H9 (cell line): ENCODE measurements at regions not wholly inside any gene's neighbourhood (a gene's known extent, or its start where the extent isn't known, plus 50 kb on each side); places are given as distances from the start of the nearest gene placed in this dataset.
A peak's percentile ranks its signal among the peaks of the same experiment; 100 is the strongest.

ENCODE experiments used
- DNase-seq: peaks from one replicate; pipeline ENCODE4 v3.0.0-alpha.2; 2017
- H2AFZ ChIP-seq: one replicate; pipeline ENCODE4 v1.6.1; 2013; ENCODE audit warnings: mild to moderate bottlenecking, low read length, control low read depth, moderate library complexity
- H2AK5ac ChIP-seq: 2 replicates; pipeline ENCODE4 v1.6.1; 2013; ENCODE audit warnings: low read length, control low read depth, mixed read lengths; ENCODE audit not compliant: insufficient read length
- H2BK120ac ChIP-seq: one replicate; pipeline ENCODE4 v1.6.1; 2013; ENCODE audit warnings: low read depth, mild to moderate bottlenecking, low read length, control low read depth, inconsistent platforms; ENCODE audit not compliant: poor library complexity, severe bottlenecking
- H2BK12ac ChIP-seq: 2 replicates; pipeline ENCODE4 v1.6.1; 2013; ENCODE audit warnings: low read length, control low read depth, mixed read lengths, low read depth; ENCODE audit not compliant: insufficient read length
- H2BK15ac ChIP-seq: 2 replicates; pipeline ENCODE4 v1.6.1; 2013; ENCODE audit warnings: low read depth, low read length, control low read depth
- H2BK20ac ChIP-seq: one replicate; pipeline ENCODE4 v1.6.1; 2013; ENCODE audit warnings: low read depth, mild to moderate bottlenecking, low read length, control low read depth, inconsistent platforms; ENCODE audit not compliant: poor library complexity, severe bottlenecking
- H2BK5ac ChIP-seq: 2 replicates; pipeline ENCODE4 v1.6.1; 2013; ENCODE audit warnings: low read length, control low read depth, mixed read lengths; ENCODE audit not compliant: insufficient read length
- H3K14ac ChIP-seq: 2 replicates; pipeline ENCODE4 v1.6.1; 2013; ENCODE audit warnings: low read length, control low read depth; ENCODE audit not compliant: insufficient read depth
- H3K18ac ChIP-seq: 2 replicates; pipeline ENCODE4 v1.6.1; 2013; ENCODE audit warnings: low read depth, mild to moderate bottlenecking, mixed read lengths, low read length, control low read depth; ENCODE audit not compliant: insufficient read length
- H3K23ac ChIP-seq: 2 replicates; pipeline ENCODE4 v1.6.1; 2013; ENCODE audit warnings: low read length, control low read depth, mixed read lengths, low read depth; ENCODE audit not compliant: insufficient read length
- H3K23me2 ChIP-seq: 2 replicates; pipeline ENCODE4 v1.6.1; 2013; ENCODE audit warnings: low read depth, mild to moderate bottlenecking, mixed read lengths, low read length, control low read depth; ENCODE audit not compliant: insufficient read length, poor library complexity, severe bottlenecking
- H3K27ac ChIP-seq: 2 replicates; pipeline ENCODE4 v1.5.1; 2013; ENCODE audit warnings: low read length, control low read depth, mixed read lengths, low read depth; ENCODE audit not compliant: insufficient read length
- H3K27me3 ChIP-seq: 2 replicates; pipeline ENCODE4 v1.6.1; 2013; ENCODE audit warnings: low read length, control low read depth, inconsistent platforms; ENCODE audit not compliant: insufficient read depth
- H3K4ac ChIP-seq: 2 replicates; pipeline ENCODE4 v1.6.1; 2013; ENCODE audit warnings: low read depth, mild to moderate bottlenecking, control low read depth, inconsistent platforms, low read length, moderate library complexity
- H3K4me1 ChIP-seq: 2 replicates; pipeline ENCODE4 v1.6.1; 2013; ENCODE audit warnings: low read length, control low read depth, inconsistent platforms; ENCODE audit not compliant: insufficient read depth
- H3K4me2 ChIP-seq: 2 replicates; pipeline ENCODE4 v1.6.1; 2013; ENCODE audit warnings: low read length, control low read depth, mixed read lengths; ENCODE audit not compliant: insufficient read length, insufficient read depth
- H3K56ac ChIP-seq: 2 replicates; pipeline ENCODE4 v1.6.1; 2013; ENCODE audit warnings: low read depth, mild to moderate bottlenecking, mixed read lengths, low read length, control low read depth; ENCODE audit not compliant: insufficient read length
- H3K79me1 ChIP-seq: 2 replicates; pipeline ENCODE4 v1.6.1; 2013; ENCODE audit warnings: low read depth, mild to moderate bottlenecking, moderate library complexity, low read length, control low read depth, inconsistent platforms; ENCODE audit not compliant: insufficient read depth, poor library complexity, severe bottlenecking
- H3K79me2 ChIP-seq: 2 replicates; pipeline ENCODE4 v1.6.1; 2013; ENCODE audit warnings: low read length, control low read depth, inconsistent platforms; ENCODE audit not compliant: insufficient read depth
- H3K9ac ChIP-seq: 2 replicates; pipeline ENCODE4 v1.6.1; 2013; ENCODE audit warnings: low read length, control low read depth, mixed read lengths; ENCODE audit not compliant: insufficient read length; ENCODE audit errors: extremely low read depth
- H3K9me3 ChIP-seq: one replicate; pipeline ENCODE4 v1.6.1; 2013; ENCODE audit warnings: low read depth, low read length, inconsistent platforms; ENCODE audit not compliant: control insufficient read depth
- H3T11ph ChIP-seq: one replicate; pipeline ENCODE4 v1.6.1; 2013; ENCODE audit warnings: mild to moderate bottlenecking, low read length, control low read depth, inconsistent platforms
- H4K20me1 ChIP-seq: one replicate; pipeline ENCODE4 v1.6.1; 2013; ENCODE audit not compliant: control insufficient read depth, insufficient read length, insufficient read depth
- H4K5ac ChIP-seq: 2 replicates; pipeline ENCODE4 v1.6.1; 2013; ENCODE audit warnings: low read depth, mild to moderate bottlenecking, mixed read lengths, low read length, control low read depth; ENCODE audit not compliant: insufficient read length
- H4K8ac ChIP-seq: replicated peaks from 2 replicates; pipeline ENCODE4 v1.6.1; 2013; ENCODE audit warnings: low read length, control low read depth, mixed read lengths, low read depth; ENCODE audit not compliant: insufficient read length
- H4K91ac ChIP-seq: 2 replicates; pipeline ENCODE4 v1.6.1; 2013; ENCODE audit warnings: low read depth, mild to moderate bottlenecking, moderate library complexity, mixed read lengths, low read length, control low read depth; ENCODE audit not compliant: insufficient read length
- H3K27ac Mint-ChIP-seq, 3 experiments: 2 replicates in 2 of 3; 3 replicates in 1 of 3; pipeline ENCODE4 v1.8.0; 2020 to 2021; ENCODE audit warnings: mixed read lengths in 3 of 3, mild to moderate bottlenecking in 1 of 3, moderate library complexity in 1 of 3
- H3K27me3 Mint-ChIP-seq: 2 replicates; pipeline ENCODE4 v1.8.0; 2021; ENCODE audit warnings: low read depth, mild to moderate bottlenecking, moderate library complexity, mixed read lengths
- H3K36me3 Mint-ChIP-seq, 3 experiments: 2 replicates in 2 of 3; 3 replicates in 1 of 3; pipeline ENCODE4 v1.8.0; 2020 to 2021; ENCODE audit warnings: low read depth in 3 of 3, mixed read lengths in 3 of 3; ENCODE audit not compliant: insufficient read depth in 1 of 3
- H3K4me1 Mint-ChIP-seq, 2 experiments: 2 replicates each; pipeline ENCODE4 v1.8.0; 2020; ENCODE audit warnings: mixed read lengths in 2 of 2
- H3K4me3 Mint-ChIP-seq, 2 experiments: 2 replicates in 1 of 2; 3 replicates in 1 of 2; pipeline ENCODE4 v1.8.0; 2020 to 2021; ENCODE audit warnings: mild to moderate bottlenecking in 2 of 2, mixed read lengths in 2 of 2, moderate library complexity in 1 of 2
- H3K9me3 Mint-ChIP-seq, 2 experiments: 2 replicates in 1 of 2; 3 replicates in 1 of 2; pipeline ENCODE4 v1.8.0; 2020; ENCODE audit warnings: mild to moderate bottlenecking in 2 of 2, mixed read lengths in 2 of 2, moderate library complexity in 1 of 2
- WGBS: extraction: QIAGEN DNeasy Blood & Tissue Kit; methylation state at CpG from one replicate; pipeline ENCODE4 v1.1.7; 2013; ENCODE audit warnings: missing lambda C conversion rate, low lambda C conversion rate, mixed read lengths; ENCODE audit not compliant: insufficient read length; ENCODE audit errors: extremely low coverage; 5-methylcytosine and 5-hydroxymethylcytosine counted together
- TF ChIP-seq, protein P1 (sequence below): fragments of 200-600 bp; sonication (generic); conservative IDR thresholded peaks from 3 replicates; pipeline ENCODE4 v1.8.0; 2021; ENCODE audit warnings: antibody characterized with exemption, mild to moderate bottlenecking

DNA sequence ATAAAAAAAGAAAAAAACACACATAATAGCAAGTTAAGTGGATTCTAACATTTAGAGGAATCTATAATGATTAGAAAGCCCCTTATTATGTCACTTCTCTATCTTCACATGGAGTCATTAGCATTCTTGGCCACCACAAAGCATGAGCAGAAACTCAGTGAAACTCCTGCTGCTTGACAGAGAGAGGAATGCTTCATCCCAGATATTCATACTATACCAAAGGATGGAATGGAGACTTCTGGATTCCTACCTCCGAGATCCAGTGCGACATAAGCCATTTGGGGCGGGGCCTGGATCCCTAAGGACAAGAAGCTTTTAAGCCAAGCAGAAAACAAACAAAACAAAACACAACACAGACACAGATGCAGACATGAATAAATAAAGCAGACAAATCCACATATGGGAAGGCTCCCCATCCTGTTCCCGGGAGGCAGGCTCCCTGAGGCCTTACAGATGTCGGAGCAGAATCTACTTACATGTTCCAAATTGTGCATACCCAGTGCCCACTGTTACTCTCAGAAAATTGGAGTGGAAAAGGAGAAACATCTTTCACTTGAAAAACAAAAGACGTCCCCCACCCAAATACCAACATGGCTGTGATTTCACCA is 727.3 kb downstream of the MAFB start:
- Histone ChIP-seq H3K23me2 (no peaks in the 10 kb centered on the region), H3K23ac (no peak overlapping the region), H2AK5ac (no peak overlapping the region), H3K4me1 (peaks cover 13% of the 10 kb centered on the region; the same call in 1 of the 2 replicates), H3K79me2 (no peaks in the 10 kb centered on the region), H2BK15ac (no peak overlapping the region), H4K5ac (no peak overlapping the region), H3K27me3 (no peaks in the 10 kb centered on the region), H2BK120ac (no peak overlapping the region), H3K9ac (no peak overlapping the region), H3K56ac (no peak overlapping the region), H2AFZ (no peak overlapping the region), H4K20me1 (no peaks in the 10 kb centered on the region), H3K4me2 (no peak overlapping the region), H3K4ac (no peak overlapping the region), H3K9me3 (no peaks in the 10 kb centered on the region), H3K18ac (no peak overlapping the region), H3K79me1 (no peaks in the 10 kb centered on the region), H4K91ac (no peak overlapping the region), H2BK12ac (no peak overlapping the region), H4K8ac (no peak overlapping the region), H3K14ac (no peak overlapping the region), H2BK20ac (no peak overlapping the region), H3T11ph (no peak overlapping the region), H2BK5ac (no peak overlapping the region), H3K27ac (no peak overlapping the region)
- no peak for DNase-seq
- no peaks in the 10 kb centered on the region for H3K9me3 Mint-ChIP-seq
- no peaks in the 10 kb centered on the region for H3K27me3 Mint-ChIP-seq
- TF ChIP-seq, protein P1, sequence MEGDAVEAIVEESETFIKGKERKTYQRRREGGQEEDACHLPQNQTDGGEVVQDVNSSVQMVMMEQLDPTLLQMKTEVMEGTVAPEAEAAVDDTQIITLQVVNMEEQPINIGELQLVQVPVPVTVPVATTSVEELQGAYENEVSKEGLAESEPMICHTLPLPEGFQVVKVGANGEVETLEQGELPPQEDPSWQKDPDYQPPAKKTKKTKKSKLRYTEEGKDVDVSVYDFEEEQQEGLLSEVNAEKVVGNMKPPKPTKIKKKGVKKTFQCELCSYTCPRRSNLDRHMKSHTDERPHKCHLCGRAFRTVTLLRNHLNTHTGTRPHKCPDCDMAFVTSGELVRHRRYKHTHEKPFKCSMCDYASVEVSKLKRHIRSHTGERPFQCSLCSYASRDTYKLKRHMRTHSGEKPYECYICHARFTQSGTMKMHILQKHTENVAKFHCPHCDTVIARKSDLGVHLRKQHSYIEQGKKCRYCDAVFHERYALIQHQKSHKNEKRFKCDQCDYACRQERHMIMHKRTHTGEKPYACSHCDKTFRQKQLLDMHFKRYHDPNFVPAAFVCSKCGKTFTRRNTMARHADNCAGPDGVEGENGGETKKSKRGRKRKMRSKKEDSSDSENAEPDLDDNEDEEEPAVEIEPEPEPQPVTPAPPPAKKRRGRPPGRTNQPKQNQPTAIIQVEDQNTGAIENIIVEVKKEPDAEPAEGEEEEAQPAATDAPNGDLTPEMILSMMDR, result no peak
- H3K4me3 Mint-ChIP-seq, result peak overlapping the region in 1 of 2 experiments; percentile 34; a peak in 2 of 5 replicates
- H3K27ac Mint-ChIP-seq, result peak overlapping the region in 1 of 3 experiments; percentile 90; a peak in 2 of 7 replicates
- H3K4me1 Mint-ChIP-seq, result peaks cover 12 to 13% of the 10 kb centered on the region in 2 experiments
- WGBS, result no CpG with 5 or more reads among the region's 6 CpGs
- H3K36me3 Mint-ChIP-seq, result no peaks in the 10 kb centered on the region; a peak in 1 of 7 replicates
